H1 (cell line): ENCODE measurements at regions not wholly inside any gene's neighbourhood (a gene's known extent, or its start where the extent isn't known, plus 50 kb on each side); places are given as distances from the start of the nearest gene placed in this dataset.

Experiments used
- CBX8 ChIP-seq: fragments of 300-800, 300-1000 bp; sonication (generic); IDR thresholded peaks from 2 replicates; pipeline ENCODE4 v1.7.1; 2016; ENCODE audit warnings: low read depth, low read length, borderline replicate concordance

- TF ChIP-seq CBX8: no peak
Observed at GRCh38 chr19:28882818-28883217, 330.1 kb downstream of the UQCRFS1 start (continued).
